Lung (tissue), 11 donors: ENCODE measurements at regions not wholly inside any gene's neighbourhood (a gene's known extent, or its start where the extent isn't known, plus 50 kb on each side); places are given as distances from the start of the nearest gene placed in this dataset.

Experiments
- ATAC-seq: fragments of 200-7000 bp; cut with Tn5 transposase; one replicate; pipeline ENCODE4 v1.9.1; 2020; ENCODE audit warnings: moderate number of reproducible peaks; ENCODE audit not compliant: insufficient read depth, low FRiP score
- DNase-seq, 3 donors: peaks; one replicate each; pipeline ENCODE4 v3.0.0-alpha.2; 2013 to 2017
- H3K27ac ChIP-seq, 2 donors: one replicate each; pipeline ENCODE4 v1.5.1; 2013; ENCODE audit warnings: mild to moderate bottlenecking in 2 of 2, moderate library complexity in 2 of 2, control low read depth in 1 of 2, inconsistent platforms in 1 of 2, low read depth in 1 of 2, low read length in 1 of 2
- H3K27me3 ChIP-seq, 3 donors: one replicate each; pipeline ENCODE4 v1.5.1; 2013; ENCODE audit warnings: low read length in 2 of 3; ENCODE audit not compliant: control insufficient read depth in 3 of 3, insufficient read depth in 3 of 3
- H3K36me3 ChIP-seq, 4 donors: one replicate each; pipeline ENCODE4 v1.5.1; 2013; ENCODE audit warnings: low read length in 4 of 4, mild to moderate bottlenecking in 1 of 4, moderate library complexity in 1 of 4; ENCODE audit not compliant: control insufficient read depth in 4 of 4, insufficient read depth in 4 of 4
- H3K4me1 ChIP-seq, 5 donors: one replicate each; pipeline ENCODE4 v1.5.1; 2013; ENCODE audit warnings: low read length in 5 of 5, mild to moderate bottlenecking in 2 of 5, moderate library complexity in 1 of 5; ENCODE audit not compliant: control insufficient read depth in 5 of 5, insufficient read depth in 5 of 5
- H3K4me3 ChIP-seq: one replicate; pipeline ENCODE4 v1.5.1; 2013; ENCODE audit warnings: mild to moderate bottlenecking, control low read depth, moderate library complexity
- H3K9ac ChIP-seq, 2 donors: one replicate each; pipeline ENCODE4 v1.5.1; 2013; ENCODE audit warnings: low read length in 2 of 2, control low read depth in 1 of 2; ENCODE audit not compliant: insufficient read depth in 1 of 2
- H3K9me3 ChIP-seq, 4 donors: one replicate each; pipeline ENCODE4 v1.5.1; 2013; ENCODE audit warnings: low read length in 3 of 4, mild to moderate bottlenecking in 1 of 4, moderate library complexity in 1 of 4; ENCODE audit not compliant: control insufficient read depth in 4 of 4, insufficient read depth in 3 of 4
- CTCF ChIP-seq: IDR thresholded peaks from 2 replicates; pipeline ENCODE4 v1.5.1; 2012; ENCODE audit warnings: mild to moderate bottlenecking; ENCODE audit errors: control extremely low read depth, extremely low read depth
- WGBS, 2 donors: extraction: QIAGEN DNeasy Blood & Tissue Kit; methylation state at CpG; one replicate each; pipeline ENCODE4 v1.1.7; 2013; 5-methylcytosine and 5-hydroxymethylcytosine counted together
- donor health status: control.
- donor health status: control.
- donor health status: Bipolar disorder and iron deficiency.
- donor health status: healthy.
- donor health status: DM: yes; HTN: yes; CAD: no.

- WGBS, 2 donors = 90 to 94% methylated on average over 8 of the region's 8 CpGs
- Histone ChIP-seq H3K4me3 (no peak overlapping the region), H3K27me3 (no peaks in the 10 kb centered on the region), H3K9me3 (peaks cover 0 to 5% (median 0%) of the 10 kb centered on the region in 4 donors), H3K4me1 (no peaks in the 10 kb centered on the region), H3K27ac (no peak overlapping the region), H3K9ac (no peak overlapping the region), H3K36me3 (no peaks in the 10 kb centered on the region)
- DNase-seq (no peak), ATAC-seq (no peak)
- no peak for TF ChIP-seq CTCF
Observed at GRCh38 chr4:188988131-188988530, 848.9 kb downstream of the TRIML1 start.

- Histone ChIP-seq H3K9me3 (peaks cover 0 to 5% (median 0%) of the 10 kb centered on the region in 4 donors), H3K36me3 (no peaks in the 10 kb centered on the region), H3K4me1 (no peaks in the 10 kb centered on the region), H3K27ac (no peak overlapping the region), H3K4me3 (no peak overlapping the region), H3K27me3 (no peaks in the 10 kb centered on the region), H3K9ac (no peak overlapping the region)
- 68 to 74% methylated on average over 3 of the region's 3 CpGs for WGBS, 2 donors
- TF ChIP-seq CTCF = no peak
- DNase-seq (no peak), ATAC-seq (no peak)
Observed at GRCh38 chr4:188989371-188989770, 850.1 kb downstream of the TRIML1 start.

GRCh38 chr4:188992706-188993105 is 853.5 kb downstream of the TRIML1 start:
- Histone ChIP-seq H3K4me1 (no peaks in the 10 kb centered on the region), H3K27ac (no peak overlapping the region), H3K9me3 (peaks cover 0 to 1% (median 0%) of the 10 kb centered on the region in 4 donors), H3K36me3 (no peaks in the 10 kb centered on the region), H3K4me3 (no peak overlapping the region), H3K27me3 (no peaks in the 10 kb centered on the region), H3K9ac (no peak overlapping the region)
- no peak for DNase-seq
- no peak for ATAC-seq
- WGBS, 2 donors = 71 to 78% methylated on average over 1 of the region's 1 CpG
- no peak for TF ChIP-seq CTCF

GRCh38 chr4:188993871-188994270 is 854.6 kb downstream of the TRIML1 start:
- Histone ChIP-seq H3K27me3 (no peaks in the 10 kb centered on the region), H3K9ac (no peak overlapping the region), H3K4me3 (no peak overlapping the region), H3K27ac (no peak overlapping the region), H3K36me3 (no peaks in the 10 kb centered on the region), H3K4me1 (no peaks in the 10 kb centered on the region), H3K9me3 (peaks cover 0 to 1% (median 0%) of the 10 kb centered on the region in 4 donors)
- TF ChIP-seq CTCF = no peak
- ATAC-seq (no peak), DNase-seq (no peak)
- WGBS, 2 donors = 76 to 85% methylated on average over 6 of the region's 6 CpGs
